ENCODE measurements at regions not wholly inside any gene's neighbourhood (a gene's known extent, or its start where the extent isn't known, plus 50 kb on each side); places are given as distances from the start of the nearest gene placed in this dataset.

- H3K4me1 ChIP-seq (ENCODE audit: control insufficient read depth in 1 of 2, insufficient read depth in 2 of 2, low read length in 2 of 2): no peaks in the 10 kb centered on the region
- BruUV-seq (replicated peaks): no TSS peak
- no peaks in the 10 kb centered on the region for H4K20me1 ChIP-seq (ENCODE audit: insufficient read depth)
- no peak overlapping the region for H3K27ac ChIP-seq (ENCODE audit: low read depth, low read length)
- no peaks in the 10 kb centered on the region for H3K27me3 ChIP-seq (ENCODE audit: insufficient read depth, low read length)
- CTCF ChIA-PET: no interaction called here
- POLR2A ChIA-PET: no interaction called here
- RAD21 ChIA-PET (ENCODE audit: low non-redundant PET in 1 of 2, low total read pairs in 2 of 2, uncharacterized antibody in 2 of 2, unreplicated experiment in 2 of 2): no interaction called here
- H2AFZ ChIP-seq (ENCODE audit: low read depth, low read length, poor library complexity, severe bottlenecking): no peak overlapping the region
- H3K79me2 ChIP-seq (ENCODE audit: insufficient read depth, low read length): no peaks in the 10 kb centered on the region
- TF ChIP-seq CBX3 (IDR thresholded peaks at IDR 0.05; ENCODE audit: low read depth) (no peak), TCF7L2 (IDR thresholded peaks at IDR 0.05; ENCODE audit: borderline replicate concordance, extremely low read depth, insufficient read depth, insufficient read length) (no peak), EZH2phosphoT487 (IDR thresholded peaks at IDR 0.05; ENCODE audit: borderline replicate concordance) (no peak), YY1 (IDR thresholded peaks at IDR 0.05; ENCODE audit: extremely low read depth, insufficient replicate concordance, low read depth, low read length) (no peak), ZNF274 (IDR thresholded peaks at IDR 0.05; ENCODE audit: low read depth, low read length) (no peak), RAD21 (IDR thresholded peaks at IDR 0.05; ENCODE audit: low read depth) (no peak), ZFX (IDR thresholded peaks at IDR 0.05) (no peak), FOSL1 (IDR thresholded peaks at IDR 0.05; ENCODE audit: low read depth) (no peak), REST (IDR thresholded peaks at IDR 0.05; ENCODE audit: low read depth) (no peak), SRF (IDR thresholded peaks at IDR 0.05; ENCODE audit: low read depth) (no peak)
- H3K9me3 ChIP-seq (ENCODE audit: control insufficient read depth in 1 of 2, insufficient read depth in 1 of 2, low read depth in 1 of 2, low read length in 2 of 2): no peaks in the 10 kb centered on the region
- no peak for DNase-seq (ENCODE audit: low read depth, low spot score)
- H3K9ac ChIP-seq (ENCODE audit: low read length): no peak overlapping the region
- ATAC-seq: no peak
- no peak overlapping the region for H3K4me3 ChIP-seq (replicated peaks in 1 of 2; ENCODE audit: low read depth in 1 of 2, low read length in 2 of 2)
- intact Hi-C loops (cut with micrococcal nuclease): no loop called here
- 0 out of 2 replicates have a peak, but pooled peaks cover 3% of the 10 kb centered on the region for H3K9me2 ChIP-seq (ENCODE audit: insufficient read depth)
- no peaks in the 10 kb centered on the region for H3K36me3 ChIP-seq (ENCODE audit: control insufficient read depth in 1 of 2, insufficient read depth in 2 of 2, low read length in 2 of 2)
- H3K4me2 ChIP-seq (ENCODE audit: low read length): no peak overlapping the region
Measured at GRCh38 chr13:62003452-62003851, 587.8 kb upstream of the PCDH20 start.

Measured in HCT116 (cell line).